ENCODE measurements at regions not wholly inside any gene's neighbourhood (a gene's known extent, or its start where the extent isn't known, plus 50 kb on each side); places are given as distances from the start of the nearest gene placed in this dataset.
A peak's percentile ranks its signal among the peaks of the same experiment; 100 is the strongest.
"Not testable (repeated sequence)": the region's sequence is repeated elsewhere in the genome, so short reads cannot be mapped to it uniquely, and the experiment has no call there.

DNA sequence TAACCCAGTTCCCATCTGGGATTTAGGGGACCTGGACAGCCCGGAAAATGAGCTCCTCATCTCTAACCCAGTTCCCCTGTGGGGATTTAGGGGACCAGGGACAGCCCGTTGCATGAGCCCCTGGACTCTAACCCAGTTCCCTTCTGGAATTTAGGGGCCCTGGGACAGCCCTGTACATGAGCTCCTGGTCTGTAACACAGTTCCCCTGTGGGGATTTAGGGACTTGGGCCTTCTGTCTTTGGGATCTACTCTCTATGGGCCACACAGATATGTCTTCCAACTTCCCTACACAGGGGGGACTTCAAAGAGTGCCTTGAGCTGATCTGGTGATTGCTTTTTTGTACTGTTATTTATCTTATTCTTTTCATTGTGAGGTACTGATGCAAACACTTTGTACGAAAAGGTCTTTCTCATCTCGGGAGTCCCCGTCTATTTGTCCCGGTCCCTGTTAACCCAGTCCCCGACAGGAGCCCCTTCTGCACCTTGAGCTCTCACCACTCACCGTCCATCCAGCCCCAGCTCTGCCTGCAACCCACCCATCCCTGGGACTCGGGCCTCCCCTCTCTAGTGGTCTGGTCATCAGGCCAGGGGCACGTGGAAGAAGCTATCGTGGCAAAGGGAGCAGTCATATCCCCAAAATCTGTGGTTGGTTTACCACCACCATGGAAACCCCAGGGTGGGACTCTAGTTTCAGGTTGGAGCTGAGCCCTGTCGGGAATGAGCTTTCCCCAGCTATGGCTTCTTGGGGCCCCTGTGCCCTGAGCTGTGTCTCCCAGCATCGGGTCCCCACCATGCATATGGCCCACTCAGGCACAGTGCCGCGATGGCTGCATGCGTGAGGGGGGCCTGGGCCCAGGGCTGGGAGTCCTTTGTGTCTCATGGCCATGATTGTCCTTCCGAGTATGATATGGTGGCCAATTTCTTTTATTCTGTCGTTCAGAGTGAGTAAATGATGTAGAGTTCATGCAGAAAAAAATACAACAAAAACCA, 270.4 kb upstream of the PLCXD1 start:
- intact Hi-C loops (cut with micrococcal nuclease); H3K27ac Mint-ChIP-seq; H3K9me3 Mint-ChIP-seq; H3K27me3 Mint-ChIP-seq; H3K4me1 Mint-ChIP-seq (ENCODE audit: low read depth); H3K36me3 Mint-ChIP-seq (ENCODE audit: low read depth); H3K4me3 Mint-ChIP-seq: not testable (repeated sequence)

GRCh38 chrX:13821-14443, 267.2 kb upstream of the PLCXD1 start:
- intact Hi-C loops (cut with micrococcal nuclease); H3K27me3 Mint-ChIP-seq; H3K4me1 Mint-ChIP-seq (ENCODE audit: low read depth); H3K27ac Mint-ChIP-seq; H3K4me3 Mint-ChIP-seq; H3K9me3 Mint-ChIP-seq; H3K36me3 Mint-ChIP-seq (ENCODE audit: low read depth): not testable (repeated sequence)

DNA sequence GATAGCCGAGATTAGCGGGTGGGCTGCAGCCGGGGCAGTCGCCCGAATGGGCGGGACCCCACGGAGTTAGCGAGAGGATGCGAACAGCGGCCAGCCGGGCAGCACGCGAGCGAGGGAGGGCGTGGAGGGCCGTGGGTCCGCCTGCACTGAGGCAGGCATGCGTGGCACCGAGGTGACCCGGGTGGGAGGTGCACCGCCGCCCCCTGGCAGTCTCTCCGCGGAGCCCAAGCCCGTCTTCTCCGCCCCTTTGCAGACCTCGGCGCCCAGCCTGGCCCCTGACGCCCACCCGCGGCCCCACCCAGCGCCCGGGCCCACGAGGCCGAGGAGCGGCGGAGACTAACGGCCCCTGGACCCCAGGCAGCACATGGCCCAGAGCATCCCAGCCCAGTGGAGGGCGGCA, 266.7 kb upstream of the PLCXD1 start:
- H3K36me3 Mint-ChIP-seq (ENCODE audit: low read depth); H3K27ac Mint-ChIP-seq; H3K4me1 Mint-ChIP-seq (ENCODE audit: low read depth); H3K27me3 Mint-ChIP-seq; H3K4me3 Mint-ChIP-seq; intact Hi-C loops (cut with micrococcal nuclease); H3K9me3 Mint-ChIP-seq: not testable (repeated sequence)

- intact Hi-C loops (cut with micrococcal nuclease); H3K27ac Mint-ChIP-seq; H3K36me3 Mint-ChIP-seq (ENCODE audit: low read depth); H3K9me3 Mint-ChIP-seq; H3K27me3 Mint-ChIP-seq; H3K4me3 Mint-ChIP-seq; H3K4me1 Mint-ChIP-seq (ENCODE audit: low read depth): not testable (repeated sequence)
These were observed 262.3 kb upstream of the PLCXD1 start for GRCh38 chrX:18768-19454.

DNA sequence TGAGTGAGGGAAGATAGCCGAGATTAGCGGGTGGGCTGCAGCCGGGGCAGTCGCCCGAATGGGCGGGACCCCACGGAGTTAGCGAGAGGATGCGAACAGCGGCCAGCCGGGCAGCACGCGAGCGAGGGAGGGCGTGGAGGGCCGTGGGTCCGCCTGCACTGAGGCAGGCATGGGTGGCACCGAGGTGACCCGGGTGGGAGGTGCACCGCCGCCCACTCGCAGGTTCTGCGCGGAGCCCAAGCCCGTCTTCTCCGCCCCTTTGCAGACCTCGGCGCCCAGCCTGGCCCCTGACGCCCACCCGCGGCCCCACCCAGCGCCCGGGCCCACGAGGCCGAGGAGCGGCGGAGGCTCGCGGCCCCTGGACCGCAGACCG, 261.7 kb upstream of the PLCXD1 start:
- H3K36me3 Mint-ChIP-seq (ENCODE audit: low read depth); H3K4me1 Mint-ChIP-seq (ENCODE audit: low read depth): not testable (repeated sequence)

GRCh38 chrX:19912-20571, 261.1 kb upstream of the PLCXD1 start:
- H3K36me3 Mint-ChIP-seq (ENCODE audit: low read depth): no peaks in the 10 kb centered on the region
- intact Hi-C loops (cut with micrococcal nuclease): no loop called here
- H3K27me3 Mint-ChIP-seq: peaks cover 9% of the 10 kb centered on the region
- H3K4me3 Mint-ChIP-seq: peak overlapping the region; percentile 80
- H3K4me1 Mint-ChIP-seq (ENCODE audit: low read depth): no peaks in the 10 kb centered on the region
- no peak overlapping the region for H3K27ac Mint-ChIP-seq
- no peaks in the 10 kb centered on the region for H3K9me3 Mint-ChIP-seq

More for the DNA sequence above, 261.7 kb upstream of the PLCXD1 start:
- H3K9me3 Mint-ChIP-seq; H3K27me3 Mint-ChIP-seq; H3K27ac Mint-ChIP-seq; intact Hi-C loops (cut with micrococcal nuclease); H3K4me3 Mint-ChIP-seq: not testable (repeated sequence)

DNA sequence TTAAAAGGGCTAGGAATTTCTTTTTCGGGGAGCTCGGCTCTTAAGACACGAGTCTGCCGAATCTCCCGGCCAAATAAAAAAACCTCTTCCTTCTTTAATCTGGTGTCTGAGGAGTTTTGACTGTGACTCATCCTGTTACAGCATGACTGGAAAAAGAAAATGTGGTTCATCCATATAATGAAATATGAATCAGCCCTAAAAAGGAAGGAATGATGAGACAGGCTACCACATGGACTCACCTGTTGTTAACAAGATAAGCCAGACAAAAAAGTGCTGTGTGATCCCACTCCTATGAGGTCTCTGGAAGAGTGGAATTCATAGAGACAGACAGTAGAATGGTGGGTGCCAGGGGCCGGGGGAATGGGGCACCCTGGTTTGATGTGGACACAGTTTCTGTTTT, 257.0 kb upstream of the PLCXD1 start:
- intact Hi-C loops (cut with micrococcal nuclease); H3K4me3 Mint-ChIP-seq; H3K9me3 Mint-ChIP-seq; H3K4me1 Mint-ChIP-seq (ENCODE audit: low read depth); H3K36me3 Mint-ChIP-seq (ENCODE audit: low read depth); H3K27me3 Mint-ChIP-seq; H3K27ac Mint-ChIP-seq: not testable (repeated sequence)
